ENCODE measurements at regions not wholly inside any gene's neighbourhood (a gene's known extent, or its start where the extent isn't known, plus 50 kb on each side); places are given as distances from the start of the nearest gene placed in this dataset.

DNA sequence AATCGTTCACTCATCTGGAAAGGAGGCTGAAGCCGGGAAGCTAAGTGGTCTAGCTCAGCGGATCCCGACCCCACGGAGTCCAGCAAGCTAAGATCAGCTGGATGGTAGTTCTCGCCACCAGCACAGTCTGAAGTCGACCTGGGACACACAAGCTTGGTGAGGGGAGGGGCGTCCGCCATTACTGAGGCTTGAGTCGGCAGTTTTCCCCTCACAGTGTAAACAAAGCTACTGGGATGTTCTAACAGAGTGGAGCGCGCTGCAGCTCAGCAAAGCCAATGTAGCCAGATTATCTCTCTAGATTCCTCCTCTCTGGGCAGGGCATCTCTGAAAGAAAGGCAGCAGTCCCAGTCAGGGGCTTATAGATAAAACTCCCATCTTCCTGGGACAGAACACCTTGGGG is 555.4 kb downstream of the BCOR start (continued):
- TF ChIP-seq, protein P1, sequence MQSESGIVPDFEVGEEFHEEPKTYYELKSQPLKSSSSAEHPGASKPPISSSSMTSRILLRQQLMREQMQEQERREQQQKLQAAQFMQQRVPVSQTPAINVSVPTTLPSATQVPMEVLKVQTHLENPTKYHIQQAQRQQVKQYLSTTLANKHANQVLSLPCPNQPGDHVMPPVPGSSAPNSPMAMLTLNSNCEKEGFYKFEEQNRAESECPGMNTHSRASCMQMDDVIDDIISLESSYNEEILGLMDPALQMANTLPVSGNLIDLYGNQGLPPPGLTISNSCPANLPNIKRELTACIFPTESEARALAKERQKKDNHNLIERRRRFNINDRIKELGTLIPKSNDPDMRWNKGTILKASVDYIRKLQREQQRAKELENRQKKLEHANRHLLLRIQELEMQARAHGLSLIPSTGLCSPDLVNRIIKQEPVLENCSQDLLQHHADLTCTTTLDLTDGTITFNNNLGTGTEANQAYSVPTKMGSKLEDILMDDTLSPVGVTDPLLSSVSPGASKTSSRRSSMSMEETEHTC (IDR thresholded peaks at IDR 0.05), result no peak
- TF ChIP-seq SMARCE1 (IDR thresholded peaks at IDR 0.05) (no peak), SMAD4 (CRISPR knock-in tag; conservative IDR thresholded peaks at IDR 0.05) (no peak), ZBED1 (IDR thresholded peaks at IDR 0.05) (no peak), BCL6 (CRISPR knock-in tag; IDR thresholded peaks at IDR 0.05) (no peak), KLF6 (CRISPR knock-in tag; IDR thresholded peaks at IDR 0.05; ENCODE audit: borderline replicate concordance) (no peak), GTF2F1 (IDR thresholded peaks at IDR 0.05; ENCODE audit: low read depth, low read length) (no peak), NCOA1 (IDR thresholded peaks at IDR 0.05; ENCODE audit: low read depth) (no peak), CBX3 (IDR thresholded peaks at IDR 0.05; ENCODE audit: borderline replicate concordance in 1 of 2, low read length in 2 of 2) (no peak), RBM22 (IDR thresholded peaks at IDR 0.05; ENCODE audit: low read depth, low read length, poor library complexity, severe bottlenecking) (no peak), FOXA3 (CRISPR knock-in tag; conservative IDR thresholded peaks at IDR 0.05 in 1 of 2, IDR thresholded peaks at IDR 0.05 in 1 of 2) (peak in 1 of 2 experiments; percentile 59; a peak in 1 of 4 replicates), ZNF143 (CRISPR knock-in tag; IDR thresholded peaks at IDR 0.05) (no peak), CBFA2T3 (IDR thresholded peaks at IDR 0.05) (peak; percentile 34; the same call in 1 of the 2 replicates), YY1 (IDR thresholded peaks at IDR 0.05; ENCODE audit: borderline replicate concordance in 1 of 3, control insufficient read depth in 1 of 3, extremely low read depth in 1 of 3, insufficient read depth in 3 of 3, insufficient read length in 1 of 3, insufficient replicate concordance in 2 of 3, low read depth in 1 of 3, low read length in 2 of 3) (peak in 1 of 3 experiments; percentile 75), HMG20B (CRISPR knock-in tag; IDR thresholded peaks at IDR 0.05) (no peak)
- TF ChIP-seq, protein P2, sequence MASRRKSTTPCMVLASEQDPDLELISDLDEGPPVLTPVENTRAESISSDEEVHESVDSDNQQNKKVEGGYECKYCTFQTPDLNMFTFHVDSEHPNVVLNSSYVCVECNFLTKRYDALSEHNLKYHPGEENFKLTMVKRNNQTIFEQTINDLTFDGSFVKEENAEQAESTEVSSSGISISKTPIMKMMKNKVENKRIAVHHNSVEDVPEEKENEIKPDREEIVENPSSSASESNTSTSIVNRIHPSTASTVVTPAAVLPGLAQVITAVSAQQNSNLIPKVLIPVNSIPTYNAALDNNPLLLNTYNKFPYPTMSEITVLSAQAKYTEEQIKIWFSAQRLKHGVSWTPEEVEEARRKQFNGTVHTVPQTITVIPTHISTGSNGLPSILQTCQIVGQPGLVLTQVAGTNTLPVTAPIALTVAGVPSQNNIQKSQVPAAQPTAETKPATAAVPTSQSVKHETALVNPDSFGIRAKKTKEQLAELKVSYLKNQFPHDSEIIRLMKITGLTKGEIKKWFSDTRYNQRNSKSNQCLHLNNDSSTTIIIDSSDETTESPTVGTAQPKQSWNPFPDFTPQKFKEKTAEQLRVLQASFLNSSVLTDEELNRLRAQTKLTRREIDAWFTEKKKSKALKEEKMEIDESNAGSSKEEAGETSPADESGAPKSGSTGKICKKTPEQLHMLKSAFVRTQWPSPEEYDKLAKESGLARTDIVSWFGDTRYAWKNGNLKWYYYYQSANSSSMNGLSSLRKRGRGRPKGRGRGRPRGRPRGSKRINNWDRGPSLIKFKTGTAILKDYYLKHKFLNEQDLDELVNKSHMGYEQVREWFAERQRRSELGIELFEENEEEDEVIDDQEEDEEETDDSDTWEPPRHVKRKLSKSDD (conservative IDR thresholded peaks at IDR 0.05; ENCODE audit: low read length), result no peak
- TF ChIP-seq, protein P3, sequence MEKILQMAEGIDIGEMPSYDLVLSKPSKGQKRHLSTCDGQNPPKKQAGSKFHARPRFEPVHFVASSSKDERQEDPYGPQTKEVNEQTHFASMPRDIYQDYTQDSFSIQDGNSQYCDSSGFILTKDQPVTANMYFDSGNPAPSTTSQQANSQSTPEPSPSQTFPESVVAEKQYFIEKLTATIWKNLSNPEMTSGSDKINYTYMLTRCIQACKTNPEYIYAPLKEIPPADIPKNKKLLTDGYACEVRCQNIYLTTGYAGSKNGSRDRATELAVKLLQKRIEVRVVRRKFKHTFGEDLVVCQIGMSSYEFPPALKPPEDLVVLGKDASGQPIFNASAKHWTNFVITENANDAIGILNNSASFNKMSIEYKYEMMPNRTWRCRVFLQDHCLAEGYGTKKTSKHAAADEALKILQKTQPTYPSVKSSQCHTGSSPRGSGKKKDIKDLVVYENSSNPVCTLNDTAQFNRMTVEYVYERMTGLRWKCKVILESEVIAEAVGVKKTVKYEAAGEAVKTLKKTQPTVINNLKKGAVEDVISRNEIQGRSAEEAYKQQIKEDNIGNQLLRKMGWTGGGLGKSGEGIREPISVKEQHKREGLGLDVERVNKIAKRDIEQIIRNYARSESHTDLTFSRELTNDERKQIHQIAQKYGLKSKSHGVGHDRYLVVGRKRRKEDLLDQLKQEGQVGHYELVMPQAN (IDR thresholded peaks at IDR 0.05; ENCODE audit: borderline replicate concordance), result no peak
